GM12864 (cell line): ENCODE measurements at regions not wholly inside any gene's neighbourhood (a gene's known extent, or its start where the extent isn't known, plus 50 kb on each side); places are given as distances from the start of the nearest gene placed in this dataset.

Experiments used
- DNase-seq: peaks from one replicate; pipeline ENCODE4 v3.0.0-alpha.2; 2011; ENCODE audit warnings: low read depth
- H3K4me3 ChIP-seq: 2 replicates; pipeline ENCODE4 v1.5.1; 2011; ENCODE audit warnings: mild to moderate bottlenecking, low read depth, low read length, control low read depth
- TF ChIP-seq, protein P1 (sequence below): IDR thresholded peaks from 2 replicates; pipeline ENCODE4 v1.5.1; 2011; ENCODE audit warnings: low read depth, mild to moderate bottlenecking, moderate library complexity, low read length, control low read depth, inconsistent platforms; ENCODE audit errors: missing control alignments

GRCh38 chr14:76920331-76921087 lies 94.3 kb downstream of the LRRC74A start:
- no peak overlapping the region for H3K4me3 ChIP-seq
- DNase-seq = no peak
- TF ChIP-seq, protein P1, sequence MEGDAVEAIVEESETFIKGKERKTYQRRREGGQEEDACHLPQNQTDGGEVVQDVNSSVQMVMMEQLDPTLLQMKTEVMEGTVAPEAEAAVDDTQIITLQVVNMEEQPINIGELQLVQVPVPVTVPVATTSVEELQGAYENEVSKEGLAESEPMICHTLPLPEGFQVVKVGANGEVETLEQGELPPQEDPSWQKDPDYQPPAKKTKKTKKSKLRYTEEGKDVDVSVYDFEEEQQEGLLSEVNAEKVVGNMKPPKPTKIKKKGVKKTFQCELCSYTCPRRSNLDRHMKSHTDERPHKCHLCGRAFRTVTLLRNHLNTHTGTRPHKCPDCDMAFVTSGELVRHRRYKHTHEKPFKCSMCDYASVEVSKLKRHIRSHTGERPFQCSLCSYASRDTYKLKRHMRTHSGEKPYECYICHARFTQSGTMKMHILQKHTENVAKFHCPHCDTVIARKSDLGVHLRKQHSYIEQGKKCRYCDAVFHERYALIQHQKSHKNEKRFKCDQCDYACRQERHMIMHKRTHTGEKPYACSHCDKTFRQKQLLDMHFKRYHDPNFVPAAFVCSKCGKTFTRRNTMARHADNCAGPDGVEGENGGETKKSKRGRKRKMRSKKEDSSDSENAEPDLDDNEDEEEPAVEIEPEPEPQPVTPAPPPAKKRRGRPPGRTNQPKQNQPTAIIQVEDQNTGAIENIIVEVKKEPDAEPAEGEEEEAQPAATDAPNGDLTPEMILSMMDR = no peak

GRCh38 chr14:76919431-76920330 lies 93.5 kb downstream of the LRRC74A start:
- no peak overlapping the region for H3K4me3 ChIP-seq
- TF ChIP-seq, protein P1 = no peak
- DNase-seq = no peak
